ENCODE measurements at regions not wholly inside any gene's neighbourhood (a gene's known extent, or its start where the extent isn't known, plus 50 kb on each side); places are given as distances from the start of the nearest gene placed in this dataset.
A peak's percentile ranks its signal among the peaks of the same experiment; 100 is the strongest.

GRCh38 chr2:173747035-173747434 lies 218.1 kb downstream of the SP3 start:
- no peak for DNase-seq

- no peak for DNase-seq
Observed at GRCh38 chr2:173749315-173749714, 215.9 kb downstream of the SP3 start.

GRCh38 chr2:173750353-173750801 lies 214.8 kb downstream of the SP3 start:
- DNase-seq = no peak

- DNase-seq = no peak
Observed at GRCh38 chr2:173750831-173751230, 214.3 kb downstream of the SP3 start.

- no peak for DNase-seq
Observed at GRCh38 chr2:173751245-173751975, 213.8 kb downstream of the SP3 start.

- peak; percentile 10 for DNase-seq
Observed at GRCh38 chr2:173752152-173752551, 213.0 kb downstream of the SP3 start.

GRCh38 chr2:173753441-173753840 lies 211.7 kb downstream of the SP3 start:
- no peak for DNase-seq

GRCh38 chr2:173754165-173754564 lies 211.0 kb downstream of the SP3 start:
- DNase-seq = no peak

- DNase-seq = no peak
Observed at GRCh38 chr2:173754837-173755236, 210.3 kb downstream of the SP3 start.

GRCh38 chr2:173755798-173756197 lies 209.4 kb downstream of the SP3 start:
- DNase-seq = no peak

- DNase-seq = no peak
Observed at GRCh38 chr2:173759959-173760358, 205.2 kb downstream of the SP3 start.

GRCh38 chr2:173760553-173760952 lies 204.6 kb downstream of the SP3 start:
- no peak for DNase-seq

GRCh38 chr2:173761603-173762119 lies 203.5 kb downstream of the SP3 start:
- no peak for DNase-seq

GRCh38 chr2:173762221-173762620 lies 203.0 kb downstream of the SP3 start:
- no peak for DNase-seq

- no peak for DNase-seq
Observed at GRCh38 chr2:173762864-173763263, 202.3 kb downstream of the SP3 start.

GRCh38 chr2:173763641-173764040 lies 201.5 kb downstream of the SP3 start:
- no peak for DNase-seq

- DNase-seq = no peak
Observed at GRCh38 chr2:173764094-173764493, 201.1 kb downstream of the SP3 start.

- no peak for DNase-seq
Observed at GRCh38 chr2:173766537-173767289, 198.5 kb downstream of the SP3 start.

GRCh38 chr2:173770947-173771678 lies 194.1 kb downstream of the SP3 start:
- DNase-seq = no peak

GRCh38 chr2:173772205-173772604 lies 193.0 kb downstream of the SP3 start:
- no peak for DNase-seq

GRCh38 chr2:173773076-173773475 lies 192.1 kb downstream of the SP3 start:
- no peak for DNase-seq

- no peak for DNase-seq
Observed at GRCh38 chr2:173775440-173775839, 189.7 kb downstream of the SP3 start.

- DNase-seq = no peak
Observed at GRCh38 chr2:173782681-173783080, 182.5 kb downstream of the SP3 start.

All from CD4-positive, alpha-beta T cell treated with Interleukin-6 for 4 hours (primary cell).